GM18511 (cell line): ENCODE measurements at regions not wholly inside any gene's neighbourhood (a gene's known extent, or its start where the extent isn't known, plus 50 kb on each side); places are given as distances from the start of the nearest gene placed in this dataset.

ENCODE experiments used
- ATAC-seq: cut with Tn5 transposase; IDR thresholded peaks from one replicate; pipeline ENCODE4 v1.9.1; 2021; ENCODE audit warnings: mild to moderate bottlenecking, moderate library complexity; ENCODE audit not compliant: unreplicated experiment

DNA sequence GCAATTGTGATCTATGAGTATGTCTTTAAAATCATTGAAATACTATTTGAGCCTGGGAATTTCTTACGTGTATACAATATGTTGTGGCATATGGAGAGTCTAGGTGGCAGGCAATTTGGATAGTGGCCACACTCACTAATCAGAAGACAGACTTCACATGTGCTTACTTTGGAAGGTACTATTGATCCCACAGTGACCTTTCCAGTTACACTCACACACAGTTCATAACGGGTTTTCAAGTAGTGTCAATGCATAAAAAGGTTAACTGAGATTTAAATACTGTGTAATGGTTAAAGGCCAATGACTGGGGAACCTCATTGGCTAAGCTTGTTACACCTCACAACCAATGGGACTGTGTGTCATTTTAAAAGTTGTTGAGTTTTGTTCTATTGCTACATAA is 783.2 kb downstream of the RPA4 start:
- no peak for ATAC-seq

DNA sequence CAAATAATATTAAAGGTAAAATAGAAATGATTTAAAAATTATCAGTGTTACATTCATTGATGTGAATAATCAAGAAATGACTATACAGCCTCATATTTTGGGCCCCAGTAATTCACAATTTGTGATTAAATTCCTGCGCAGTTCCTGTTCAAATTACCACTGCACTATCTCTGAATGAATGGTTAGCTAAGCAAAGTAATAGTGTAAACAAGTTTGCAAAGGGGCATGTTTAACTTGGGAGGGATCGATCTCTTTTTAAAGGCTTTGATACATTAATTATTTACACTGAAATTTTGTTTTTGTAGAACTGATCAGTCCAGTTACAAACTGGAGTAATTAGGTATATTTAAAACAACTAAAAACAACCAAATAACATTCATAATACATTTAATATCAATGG is 784.4 kb downstream of the RPA4 start:
- no peak for ATAC-seq

DNA sequence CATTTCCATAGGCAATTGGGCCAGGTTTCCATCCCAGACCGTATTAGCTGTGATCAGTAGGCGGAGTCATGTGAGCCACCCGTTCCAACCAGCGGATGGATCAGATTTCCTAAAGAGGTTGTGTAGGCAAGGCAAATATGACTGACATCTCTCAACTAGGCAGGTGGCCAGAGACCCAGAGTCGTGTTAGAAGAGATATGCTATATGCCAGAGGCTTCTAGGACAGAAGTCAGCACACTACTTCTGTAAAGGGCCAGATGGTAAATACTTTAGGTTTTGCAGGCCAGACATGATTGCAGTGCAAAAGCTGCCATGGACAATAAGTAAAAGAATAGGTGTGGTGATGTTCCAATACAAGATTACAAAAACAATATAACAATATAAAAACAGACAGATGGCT is 788.4 kb downstream of the RPA4 start:
- no peak for ATAC-seq

GRCh38 chrX:97672608-97673007 is 788.9 kb downstream of the RPA4 start:
- ATAC-seq: no peak

DNA sequence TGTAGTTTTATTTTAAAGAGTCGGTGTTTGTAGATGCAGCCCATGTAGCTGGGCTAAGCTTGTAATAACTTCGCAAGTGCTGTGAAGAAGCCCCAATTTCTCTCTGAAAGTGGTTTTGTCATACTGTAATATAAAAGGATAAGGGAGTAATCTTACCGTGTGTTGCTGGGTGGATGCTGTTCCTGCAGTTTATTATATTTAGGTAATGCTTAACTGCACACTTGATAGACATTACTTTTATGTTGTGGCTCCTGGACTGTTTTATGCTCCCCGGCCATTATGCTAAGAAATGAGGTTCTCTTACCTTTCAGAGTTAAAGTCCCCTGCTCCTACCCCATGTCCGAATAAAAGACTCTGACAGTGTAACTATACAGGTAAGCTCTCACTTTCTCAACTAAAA is 789.4 kb downstream of the RPA4 start:
- no peak for ATAC-seq

DNA sequence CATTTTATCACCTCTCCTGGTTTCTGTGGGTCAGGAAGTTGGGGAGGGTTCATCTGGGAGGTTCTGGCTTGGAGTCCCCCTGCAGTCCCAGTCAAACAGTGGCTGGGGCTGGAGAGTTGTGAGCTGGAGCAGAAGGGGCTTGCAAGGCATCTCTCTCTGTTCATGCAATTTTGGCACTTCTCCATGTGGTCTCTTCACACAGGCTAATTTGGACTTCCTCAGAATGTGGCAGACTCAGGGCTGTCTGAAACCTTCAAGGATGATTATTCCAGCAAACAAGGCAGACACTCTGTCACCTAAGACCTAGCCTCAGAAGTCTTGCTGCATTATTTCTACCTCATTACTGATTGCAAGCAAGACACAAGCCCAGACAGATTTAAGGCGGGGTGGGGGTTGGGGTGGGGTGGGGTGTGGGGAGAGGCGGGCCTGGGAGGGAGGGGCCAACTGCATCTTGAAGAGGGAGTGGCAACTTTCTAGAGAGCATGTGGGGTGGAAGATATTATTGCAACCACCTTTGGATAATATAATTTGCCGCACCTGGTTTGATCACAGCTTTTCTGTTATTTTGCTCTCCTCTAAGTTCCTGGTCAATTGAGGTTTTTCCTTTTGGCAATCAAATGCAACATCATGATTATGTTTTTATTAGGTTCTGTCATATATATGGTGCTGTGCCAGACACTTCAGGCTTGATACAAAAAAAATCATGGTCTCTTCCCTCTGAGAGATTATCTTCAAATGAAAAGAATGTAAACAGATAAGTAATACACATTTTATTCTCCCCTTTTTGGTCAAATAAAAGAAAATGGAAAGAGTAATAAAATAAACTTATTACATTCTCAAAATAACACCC is 799.5 kb downstream of the RPA4 start:
- ATAC-seq: no peak

- ATAC-seq: peak; percentile 71
These were observed 802.0 kb downstream of the RPA4 start for GRCh38 chrX:97685753-97686152.

DNA sequence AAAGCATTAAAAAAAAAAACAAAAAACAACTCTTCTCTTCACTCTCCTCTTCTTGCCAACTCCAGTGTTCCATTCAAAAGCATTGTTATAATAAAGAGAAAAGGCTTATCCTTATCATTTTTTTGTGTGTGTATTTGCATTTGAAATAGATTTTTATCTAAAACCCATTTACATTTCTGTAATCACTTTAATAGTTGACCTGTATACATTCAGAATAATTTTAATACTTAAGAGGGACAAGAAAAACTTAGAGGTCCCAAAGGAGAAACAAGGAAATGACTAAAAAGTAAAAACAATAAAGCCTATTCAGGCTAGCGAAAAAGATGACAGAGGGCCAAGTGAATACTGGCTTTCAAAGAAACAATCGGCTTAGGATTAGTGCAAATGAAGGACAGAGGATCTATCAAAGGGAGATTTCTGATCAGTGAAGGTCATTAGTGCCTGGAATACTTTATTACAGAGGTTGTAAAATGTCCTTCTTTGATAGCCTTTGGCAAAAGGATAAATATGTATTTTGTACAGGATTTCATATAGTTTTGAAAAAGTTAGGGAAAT is 808.3 kb downstream of the RPA4 start:
- no peak for ATAC-seq

DNA sequence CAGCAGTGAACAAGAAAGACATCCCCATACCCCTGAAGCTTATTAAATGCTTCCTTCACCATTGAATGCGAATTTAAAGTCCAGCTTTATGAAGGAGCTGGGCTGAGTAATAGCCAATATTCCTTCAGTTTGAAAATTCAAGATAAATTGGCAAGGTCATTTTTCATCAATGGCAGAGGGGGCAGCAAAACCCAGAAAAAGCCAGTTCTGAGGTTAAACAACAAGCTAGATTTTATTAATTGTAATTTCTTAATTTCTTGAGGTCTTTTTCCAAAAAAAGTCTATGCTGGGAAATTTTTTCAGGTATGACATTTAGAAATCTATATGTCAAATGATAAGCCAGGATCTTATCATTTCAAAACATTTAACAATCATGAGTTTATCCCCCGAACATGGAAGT is 808.9 kb downstream of the RPA4 start:
- no peak for ATAC-seq

DNA sequence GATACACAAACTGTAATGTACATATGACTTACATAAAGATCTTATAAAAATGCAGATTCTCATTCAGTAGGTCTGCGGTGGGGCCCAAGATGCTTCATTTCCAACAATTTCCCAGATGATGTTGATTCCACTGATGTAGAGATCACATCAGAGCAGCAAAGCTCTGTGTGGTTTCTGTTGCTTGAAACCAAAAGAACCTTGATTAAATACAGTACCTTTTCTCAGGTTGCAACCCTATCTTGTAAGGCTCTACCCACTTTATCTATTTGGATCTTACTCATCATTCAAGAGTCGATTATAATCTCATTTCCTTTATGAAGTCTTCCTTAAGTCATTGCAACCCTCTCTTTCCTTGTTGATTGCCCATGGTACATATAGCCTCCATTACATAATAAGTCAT is 816.8 kb downstream of the RPA4 start:
- ATAC-seq: no peak

DNA sequence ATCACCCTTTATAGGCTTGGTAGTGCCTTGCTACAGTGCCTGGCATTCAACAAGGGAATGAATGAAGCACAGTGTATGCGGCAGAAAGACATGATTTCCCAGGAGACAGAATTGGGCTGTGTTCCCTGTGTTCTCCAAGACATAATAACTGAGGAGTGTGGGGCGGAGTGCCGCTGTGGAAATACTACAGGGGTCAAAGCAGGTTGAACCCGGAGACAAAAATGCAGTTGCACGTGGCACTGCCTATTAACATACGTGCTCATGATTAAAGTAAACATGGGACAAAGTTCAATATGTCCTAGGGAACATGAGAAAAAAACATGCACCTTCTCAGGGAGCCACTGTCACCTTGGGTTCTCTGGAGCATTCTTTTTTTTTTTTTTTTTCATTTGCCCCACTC is 820.8 kb downstream of the RPA4 start:
- ATAC-seq: no peak

- no peak for ATAC-seq
These were observed 821.2 kb downstream of the RPA4 start for GRCh38 chrX:97704881-97705280.

DNA sequence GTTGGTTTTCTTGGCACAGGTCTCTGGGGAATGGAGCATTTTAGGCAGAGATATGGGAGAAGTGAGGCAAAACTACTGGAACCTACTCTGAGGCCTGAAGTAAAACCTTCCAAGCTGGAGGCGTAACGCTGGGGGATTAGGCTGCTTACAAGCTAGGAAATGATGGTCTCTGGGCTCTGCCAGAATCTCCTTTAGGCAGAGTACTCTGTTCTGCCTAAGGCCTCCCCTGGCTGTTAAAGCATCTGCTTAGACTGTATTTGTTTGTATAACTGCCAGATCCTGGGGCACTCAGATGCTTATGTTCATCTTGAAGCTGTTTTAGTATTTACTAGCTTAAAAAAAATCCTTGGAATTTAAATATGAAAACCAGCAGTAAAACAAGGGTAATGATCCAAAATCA is 822.2 kb downstream of the RPA4 start:
- ATAC-seq: no peak

DNA sequence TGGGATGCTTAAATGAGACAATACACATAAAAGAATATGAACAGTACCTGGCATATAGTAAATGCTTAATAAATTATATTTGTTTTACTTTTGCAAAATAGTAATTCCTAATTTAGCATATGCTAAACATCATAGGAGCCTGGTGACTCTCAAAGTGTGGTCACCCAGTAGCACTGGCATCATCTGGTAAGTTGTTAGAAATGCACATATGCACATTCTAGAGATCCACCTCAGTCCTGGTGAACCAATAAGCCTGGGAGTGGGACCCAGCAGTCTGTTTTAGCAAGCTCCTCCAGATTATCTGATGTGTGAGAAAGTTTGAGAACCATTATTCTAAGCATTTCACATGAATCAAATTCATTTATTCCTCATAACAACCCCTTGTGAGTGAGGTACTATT is 830.4 kb downstream of the RPA4 start:
- ATAC-seq: no peak

- ATAC-seq: no peak
These were observed 844.5 kb downstream of the RPA4 start for GRCh38 chrX:97728215-97728614.

DNA sequence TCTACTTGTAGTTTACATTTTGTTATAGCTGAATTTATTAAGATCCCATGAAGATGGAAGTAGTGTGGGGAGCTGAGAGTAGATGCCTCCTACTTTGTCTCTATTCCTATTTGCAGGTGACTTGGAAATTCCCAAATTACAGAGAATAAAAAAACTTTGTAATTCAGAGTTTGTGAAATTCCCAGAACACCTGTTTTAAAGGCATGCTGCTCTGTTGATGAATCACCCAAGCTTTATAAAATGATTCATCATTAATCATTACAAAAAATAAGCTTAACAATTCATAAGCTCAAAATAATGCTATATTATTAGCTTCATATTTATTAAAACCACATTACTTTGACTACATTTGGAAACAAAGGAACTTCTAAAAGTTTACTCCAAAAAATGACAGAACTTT is 856.3 kb downstream of the RPA4 start:
- no peak for ATAC-seq

GRCh38 chrX:97740886-97741285 is 857.2 kb downstream of the RPA4 start:
- no peak for ATAC-seq

- ATAC-seq: no peak
These were observed 859.3 kb downstream of the RPA4 start for GRCh38 chrX:97743014-97743413.

GRCh38 chrX:97747346-97747745 is 863.6 kb downstream of the RPA4 start:
- ATAC-seq: no peak

DNA sequence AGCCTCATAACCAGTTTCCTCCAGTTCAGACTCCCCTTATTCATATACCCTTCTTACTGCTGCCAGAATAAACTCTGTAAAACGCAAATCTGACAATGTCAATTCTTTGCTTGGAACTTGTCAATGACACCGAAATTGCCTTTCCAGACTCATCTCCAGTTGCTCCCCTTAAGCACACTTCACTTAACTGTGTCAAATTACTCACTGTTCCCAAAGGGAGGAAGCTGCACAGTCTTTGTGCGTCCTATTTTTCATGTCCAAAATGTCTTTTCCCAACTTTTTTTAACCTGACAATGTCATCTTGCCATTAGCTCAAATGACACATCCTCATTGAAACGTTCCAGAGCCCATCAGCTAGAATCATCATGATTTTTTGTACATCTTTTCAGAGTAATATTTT is 867.3 kb downstream of the RPA4 start:
- no peak for ATAC-seq

- ATAC-seq: no peak
These were observed 868.0 kb downstream of the RPA4 start for GRCh38 chrX:97751735-97752134.

DNA sequence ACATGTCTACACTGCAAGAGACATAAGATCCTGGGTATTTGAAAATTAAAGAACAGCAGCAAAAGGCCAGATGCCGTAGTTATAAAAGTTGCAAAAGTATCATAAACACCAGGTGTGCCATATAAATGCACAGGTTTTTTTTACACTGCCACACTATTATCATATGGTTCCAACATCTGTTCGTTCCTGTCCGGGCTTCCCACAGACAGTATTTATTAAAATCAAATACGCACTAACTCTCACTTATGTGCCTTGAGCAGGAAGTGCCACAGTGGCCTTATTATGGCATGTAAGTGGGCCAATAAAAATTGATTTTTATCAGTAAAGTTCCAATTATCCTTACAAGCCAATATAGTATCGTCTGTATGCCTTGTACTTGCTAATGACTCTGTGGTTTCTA is 873.2 kb downstream of the RPA4 start:
- no peak for ATAC-seq

DNA sequence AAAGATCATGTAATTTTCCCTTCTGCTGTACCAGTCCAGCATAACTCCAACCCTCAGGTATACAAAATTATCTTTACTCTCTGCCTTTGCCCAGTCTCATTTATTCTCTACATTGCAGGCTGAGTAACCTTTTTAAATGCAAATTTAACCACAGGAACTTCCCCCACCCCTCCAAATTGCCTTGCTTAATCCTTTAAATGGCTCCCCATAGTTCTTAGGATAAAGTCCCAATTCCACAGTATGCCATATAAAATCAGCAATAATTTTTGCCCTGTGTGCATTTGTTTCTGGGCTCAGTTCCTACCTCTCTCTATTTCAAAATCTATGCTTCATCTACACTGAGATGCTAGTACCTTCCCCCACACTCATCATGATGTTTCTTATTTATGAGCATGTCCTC is 879.7 kb downstream of the RPA4 start:
- no peak for ATAC-seq
